ENCODE measurements at regions not wholly inside any gene's neighbourhood (a gene's known extent, or its start where the extent isn't known, plus 50 kb on each side); places are given as distances from the start of the nearest gene placed in this dataset.
"Not testable (repeated sequence)": the region's sequence is repeated elsewhere in the genome, so short reads cannot be mapped to it uniquely, and the experiment has no call there.

- Mint-ChIP-seq H3K36me3 (ENCODE audit: low read depth) (peaks cover 39% of the 10 kb centered on the region), H3K4me3 (no peak overlapping the region), H3K4me1 (ENCODE audit: low read depth) (peaks cover 7% of the 10 kb centered on the region), H3K27me3 (ENCODE audit: low read depth) (no peaks in the 10 kb centered on the region), H3K27ac (peak overlapping the region; percentile 37), H3K9me3 (ENCODE audit: insufficient read depth) (peaks cover 13% of the 10 kb centered on the region)
- POLR2A ChIA-PET, result no interaction called here
- ATAC-seq, result no peak
- CTCF ChIA-PET, result no interaction called here
- DNase-seq, result no peak
Observed at GRCh38 chr10:28087661-28088351, 88.9 kb upstream of the ODAD2 start.

- ATAC-seq; H3K4me3 Mint-ChIP-seq; H3K27me3 Mint-ChIP-seq (ENCODE audit: low read depth); CTCF ChIA-PET; DNase-seq; H3K4me1 Mint-ChIP-seq (ENCODE audit: low read depth); H3K27ac Mint-ChIP-seq; POLR2A ChIA-PET: not testable (repeated sequence)
- Mint-ChIP-seq H3K9me3 (ENCODE audit: insufficient read depth) (peaks cover 13% of the 10 kb centered on the region), H3K36me3 (ENCODE audit: low read depth) (peaks cover 39% of the 10 kb centered on the region)
Observed at GRCh38 chr10:28085760-28086159, 86.9 kb upstream of the ODAD2 start.

GRCh38 chr10:28082885-28083284, 84.0 kb upstream of the ODAD2 start:
- no peak for DNase-seq
- ATAC-seq, result no peak
- Mint-ChIP-seq H3K9me3 (ENCODE audit: insufficient read depth) (peaks cover 6% of the 10 kb centered on the region), H3K36me3 (ENCODE audit: low read depth) (peaks cover 27% of the 10 kb centered on the region), H3K27ac (no peak overlapping the region), H3K4me1 (ENCODE audit: low read depth) (no peaks in the 10 kb centered on the region), H3K4me3 (no peak overlapping the region), H3K27me3 (ENCODE audit: low read depth) (no peaks in the 10 kb centered on the region)
- POLR2A ChIA-PET, result no interaction called here
- CTCF ChIA-PET, result no interaction called here

GRCh38 chr10:28082316-28082715, 83.4 kb upstream of the ODAD2 start:
- Mint-ChIP-seq H3K4me3 (no peak overlapping the region), H3K4me1 (ENCODE audit: low read depth) (no peaks in the 10 kb centered on the region), H3K9me3 (ENCODE audit: insufficient read depth) (peaks cover 6% of the 10 kb centered on the region), H3K36me3 (ENCODE audit: low read depth) (peaks cover 21% of the 10 kb centered on the region), H3K27me3 (ENCODE audit: low read depth) (no peaks in the 10 kb centered on the region), H3K27ac (no peak overlapping the region)
- ATAC-seq (no peak), DNase-seq (no peak)
- POLR2A ChIA-PET, result no interaction called here
- CTCF ChIA-PET, result no interaction called here

GRCh38 chr10:28077889-28078288, 79.0 kb upstream of the ODAD2 start:
- no peak for ATAC-seq
- CTCF ChIA-PET, result no interaction called here
- H3K27ac Mint-ChIP-seq, result no peak overlapping the region
- H3K27me3 Mint-ChIP-seq (ENCODE audit: low read depth), result no peaks in the 10 kb centered on the region
- no peak for DNase-seq
- H3K4me1 Mint-ChIP-seq (ENCODE audit: low read depth), result no peaks in the 10 kb centered on the region
- POLR2A ChIA-PET, result no interaction called here
- no peak overlapping the region for H3K4me3 Mint-ChIP-seq
- no peaks in the 10 kb centered on the region for H3K9me3 Mint-ChIP-seq (ENCODE audit: insufficient read depth)
- no peaks in the 10 kb centered on the region for H3K36me3 Mint-ChIP-seq (ENCODE audit: low read depth)

GRCh38 chr10:28075424-28075823, 76.5 kb upstream of the ODAD2 start:
- DNase-seq (no peak), ATAC-seq (no peak)
- H3K4me3 Mint-ChIP-seq, result no peak overlapping the region
- H3K4me1 Mint-ChIP-seq (ENCODE audit: low read depth), result no peaks in the 10 kb centered on the region
- no peaks in the 10 kb centered on the region for H3K9me3 Mint-ChIP-seq (ENCODE audit: insufficient read depth)
- ChIA-PET CTCF (no interaction called here), POLR2A (no interaction called here)
- no peaks in the 10 kb centered on the region for H3K27me3 Mint-ChIP-seq (ENCODE audit: low read depth)
- no peak overlapping the region for H3K27ac Mint-ChIP-seq
- H3K36me3 Mint-ChIP-seq (ENCODE audit: low read depth), result no peaks in the 10 kb centered on the region

- ATAC-seq, result no peak
- Mint-ChIP-seq H3K27me3 (ENCODE audit: low read depth) (no peaks in the 10 kb centered on the region), H3K4me1 (ENCODE audit: low read depth) (no peaks in the 10 kb centered on the region), H3K36me3 (ENCODE audit: low read depth) (peaks cover 7% of the 10 kb centered on the region), H3K4me3 (no peak overlapping the region), H3K27ac (no peak overlapping the region), H3K9me3 (ENCODE audit: insufficient read depth) (peaks cover 3% of the 10 kb centered on the region)
- DNase-seq, result no peak
- ChIA-PET CTCF (no interaction called here), POLR2A (no interaction called here)
Observed at GRCh38 chr10:28072573-28072972, 73.7 kb upstream of the ODAD2 start.

GRCh38 chr10:28060031-28060607, 61.2 kb upstream of the ODAD2 start:
- Mint-ChIP-seq H3K36me3 (ENCODE audit: low read depth) (peaks cover 19% of the 10 kb centered on the region), H3K9me3 (ENCODE audit: insufficient read depth) (no peaks in the 10 kb centered on the region)

GRCh38 chr10:28058746-28059145, 59.9 kb upstream of the ODAD2 start:
- POLR2A ChIA-PET, result no interaction called here
- H3K4me3 Mint-ChIP-seq, result no peak overlapping the region
- no peaks in the 10 kb centered on the region for H3K27me3 Mint-ChIP-seq (ENCODE audit: low read depth)
- peaks cover 19% of the 10 kb centered on the region for H3K36me3 Mint-ChIP-seq (ENCODE audit: low read depth)
- DNase-seq (no peak), ATAC-seq (no peak)
- no peaks in the 10 kb centered on the region for H3K4me1 Mint-ChIP-seq (ENCODE audit: low read depth)
- no peak overlapping the region for H3K27ac Mint-ChIP-seq
- no peaks in the 10 kb centered on the region for H3K9me3 Mint-ChIP-seq (ENCODE audit: insufficient read depth)
- CTCF ChIA-PET, result no interaction called here

More at GRCh38 chr10:28060031-28060607, 61.2 kb upstream of the ODAD2 start:
- ChIA-PET POLR2A (no interaction called here), CTCF (no interaction called here)
- H3K4me3 Mint-ChIP-seq, result no peak overlapping the region
- ATAC-seq (no peak), DNase-seq (no peak)
- no peak overlapping the region for H3K27ac Mint-ChIP-seq
- H3K4me1 Mint-ChIP-seq (ENCODE audit: low read depth), result no peaks in the 10 kb centered on the region
- H3K27me3 Mint-ChIP-seq (ENCODE audit: low read depth), result no peaks in the 10 kb centered on the region

GRCh38 chr10:28054228-28054860, 55.5 kb upstream of the ODAD2 start:
- no peaks in the 10 kb centered on the region for H3K9me3 Mint-ChIP-seq (ENCODE audit: insufficient read depth)
- ATAC-seq (no peak), DNase-seq (no peak)
- H3K4me3 Mint-ChIP-seq, result no peak overlapping the region
- POLR2A ChIA-PET, result no interaction called here
- no peak overlapping the region for H3K27ac Mint-ChIP-seq
- H3K4me1 Mint-ChIP-seq (ENCODE audit: low read depth), result no peaks in the 10 kb centered on the region
- H3K27me3 Mint-ChIP-seq (ENCODE audit: low read depth), result no peaks in the 10 kb centered on the region
- peaks cover 21% of the 10 kb centered on the region for H3K36me3 Mint-ChIP-seq (ENCODE audit: low read depth)
- CTCF ChIA-PET, result no interaction called here

- DNase-seq, result no peak
- no peak for ATAC-seq
- H3K4me1 Mint-ChIP-seq (ENCODE audit: low read depth), result no peaks in the 10 kb centered on the region
- peaks cover 2% of the 10 kb centered on the region for H3K36me3 Mint-ChIP-seq (ENCODE audit: low read depth)
- no peak overlapping the region for H3K4me3 Mint-ChIP-seq
- H3K27ac Mint-ChIP-seq, result no peak overlapping the region
- no peaks in the 10 kb centered on the region for H3K27me3 Mint-ChIP-seq (ENCODE audit: low read depth)
- ChIA-PET CTCF (no interaction called here), POLR2A (no interaction called here)
- H3K9me3 Mint-ChIP-seq (ENCODE audit: insufficient read depth), result no peaks in the 10 kb centered on the region
Observed at GRCh38 chr10:28049286-28049685, 50.4 kb upstream of the ODAD2 start.

All from activated CD8-positive, alpha-beta T cell treated with anti-CD3 and anti-CD28 coated beads, Interleukin-2, amount 10 ng/mL, durations not matched to agents 7 days and 5 days (primary cell).